ENCODE measurements at regions not wholly inside any gene's neighbourhood (a gene's known extent, or its start where the extent isn't known, plus 50 kb on each side); places are given as distances from the start of the nearest gene placed in this dataset.

DNA sequence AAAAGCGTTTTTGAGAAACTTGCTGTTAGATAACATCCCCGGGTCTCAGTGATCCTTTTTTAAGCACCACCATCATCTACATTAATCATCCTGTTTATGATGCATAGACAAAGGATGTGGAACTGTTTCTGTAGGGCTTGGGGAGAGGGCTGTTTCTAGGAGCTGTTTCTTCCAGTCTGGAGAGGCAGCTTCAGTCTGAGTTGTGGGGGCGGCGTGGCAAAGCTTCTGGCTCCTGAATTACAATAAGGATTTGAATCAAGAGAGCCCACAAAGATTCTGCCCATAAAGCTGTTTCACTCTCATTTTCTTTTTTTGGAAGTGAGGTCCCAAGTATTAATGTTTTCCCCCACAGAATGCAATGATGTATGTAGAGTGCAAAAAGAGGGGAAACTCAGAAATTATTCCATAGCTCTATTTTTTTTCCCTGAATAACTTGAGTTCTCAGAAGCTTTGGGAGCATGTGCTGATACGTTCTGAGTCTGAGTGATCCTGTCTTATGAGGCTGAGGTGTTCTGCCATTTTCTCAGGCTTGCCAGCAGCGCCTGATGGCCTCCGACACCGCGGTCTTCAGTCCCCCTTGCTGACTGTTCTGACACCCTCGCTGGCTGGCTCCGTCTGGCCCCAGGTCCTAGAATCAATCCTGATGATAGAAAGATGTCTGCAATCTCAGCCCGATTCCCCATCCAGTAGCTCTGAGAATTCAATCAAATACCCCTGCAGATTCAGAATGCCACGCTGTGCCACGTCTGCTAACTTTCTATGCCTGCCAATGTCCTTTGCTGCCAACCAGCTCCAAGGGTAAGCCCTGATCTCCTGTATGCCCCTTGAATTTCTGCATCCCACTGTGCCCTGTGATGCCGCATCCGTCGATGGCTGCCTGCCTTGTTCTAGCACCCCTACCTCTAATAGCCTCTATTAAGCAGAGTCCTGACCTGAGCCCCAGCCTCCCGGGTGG, 92.4 kb upstream of the AKT3 start:
- TF ChIP-seq, protein P1, sequence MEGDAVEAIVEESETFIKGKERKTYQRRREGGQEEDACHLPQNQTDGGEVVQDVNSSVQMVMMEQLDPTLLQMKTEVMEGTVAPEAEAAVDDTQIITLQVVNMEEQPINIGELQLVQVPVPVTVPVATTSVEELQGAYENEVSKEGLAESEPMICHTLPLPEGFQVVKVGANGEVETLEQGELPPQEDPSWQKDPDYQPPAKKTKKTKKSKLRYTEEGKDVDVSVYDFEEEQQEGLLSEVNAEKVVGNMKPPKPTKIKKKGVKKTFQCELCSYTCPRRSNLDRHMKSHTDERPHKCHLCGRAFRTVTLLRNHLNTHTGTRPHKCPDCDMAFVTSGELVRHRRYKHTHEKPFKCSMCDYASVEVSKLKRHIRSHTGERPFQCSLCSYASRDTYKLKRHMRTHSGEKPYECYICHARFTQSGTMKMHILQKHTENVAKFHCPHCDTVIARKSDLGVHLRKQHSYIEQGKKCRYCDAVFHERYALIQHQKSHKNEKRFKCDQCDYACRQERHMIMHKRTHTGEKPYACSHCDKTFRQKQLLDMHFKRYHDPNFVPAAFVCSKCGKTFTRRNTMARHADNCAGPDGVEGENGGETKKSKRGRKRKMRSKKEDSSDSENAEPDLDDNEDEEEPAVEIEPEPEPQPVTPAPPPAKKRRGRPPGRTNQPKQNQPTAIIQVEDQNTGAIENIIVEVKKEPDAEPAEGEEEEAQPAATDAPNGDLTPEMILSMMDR (IDR thresholded peaks at IDR 0.05; ENCODE audit: low read length), result no peak
- TF ChIP-seq EZH2phosphoT487 (IDR thresholded peaks at IDR 0.05; ENCODE audit: low read length), result no peak

Measured in MM.1S (cell line).